Panc1 (cell line): ENCODE measurements at regions not wholly inside any gene's neighbourhood (a gene's known extent, or its start where the extent isn't known, plus 50 kb on each side); places are given as distances from the start of the nearest gene placed in this dataset.

ENCODE experiments used
- ATAC-seq: fragments of 200-7000 bp; cut with Tn5 transposase; 2 replicates; pipeline ENCODE4 v1.9.1; 2020; ENCODE audit warnings: mild to moderate bottlenecking, moderate library complexity
- BruUV-seq: library from RNA; stranded (reverse); fragments of 400-500 nt; replicated peaks from 2 replicates; lab custom pipeline; 2021; lab: Mats Ljungman, UMichigan
- CTCF ChIA-PET: fragments of 300-600 bp; sonication (Branson Sonifier 250); formaldehyde crosslinking; loops from one replicate; lab custom pipeline; 2022; ENCODE audit warnings: antibody characterized with exemption; lab: Charles Lee
- POLR2A ChIA-PET: fragments of 300-600 bp; sonication (Branson Sonifier 250); formaldehyde crosslinking; loops from one replicate; lab custom pipeline; 2022; ENCODE audit warnings: antibody characterized with exemption; lab: Charles Lee
- DNase-seq: peaks from one replicate; pipeline ENCODE4 v3.0.0-alpha.2; 2010; ENCODE audit warnings: low read depth, low spot score
- H3K27ac ChIP-seq: 2 replicates; pipeline ENCODE4 v1.5.1; 2011; ENCODE audit warnings: mild to moderate bottlenecking, low read length, inconsistent platforms
- H3K27me3 ChIP-seq: fragments of 200-500 bp; sonication (Bioruptor generic); 2 replicates; pipeline ENCODE4 v1.6.0; 2014; ENCODE audit warnings: low read length, inconsistent platforms; ENCODE audit not compliant: control insufficient read depth, insufficient read depth
- H3K36me3 ChIP-seq: fragments of 200-500 bp; sonication (Bioruptor generic); 2 replicates; pipeline ENCODE4 v1.5.1; 2014; ENCODE audit warnings: inconsistent platforms, mild to moderate bottlenecking, low read length, moderate library complexity; ENCODE audit not compliant: control insufficient read depth, insufficient read depth
- H3K4me1 ChIP-seq: 2 replicates; pipeline ENCODE4 v1.5.1; 2011; ENCODE audit warnings: inconsistent platforms, mild to moderate bottlenecking, low read length, moderate library complexity; ENCODE audit not compliant: control insufficient read depth, insufficient read depth
- H3K4me3 ChIP-seq, 2 experiments: 2 replicates each; pipeline ENCODE4 v1.5.1; 2011 to 2012; ENCODE audit warnings: low read depth in 2 of 2, low read length in 2 of 2, mild to moderate bottlenecking in 2 of 2, inconsistent platforms in 1 of 2, moderate library complexity in 1 of 2
- H3K9me3 ChIP-seq: fragments of 200-500 bp; sonication (Bioruptor generic); 2 replicates; pipeline ENCODE4 v1.5.1; 2014; ENCODE audit warnings: low read depth, mild to moderate bottlenecking, inconsistent platforms, low read length, moderate library complexity; ENCODE audit not compliant: control insufficient read depth, insufficient read depth
- CTCF ChIP-seq: fragments of 450-650 bp; IDR thresholded peaks from 2 replicates; pipeline ENCODE4 v1.5.1; 2017; ENCODE audit warnings: mild to moderate bottlenecking
- POLR2AphosphoS5 ChIP-seq: IDR thresholded peaks from 2 replicates; pipeline ENCODE4 v1.6.1; 2012; ENCODE audit warnings: mild to moderate bottlenecking, low read depth, low read length, moderate library complexity
- REST ChIP-seq, 2 experiments: IDR thresholded peaks; 2 replicates each; pipeline ENCODE4 v1.6.1; 2011 to 2012; ENCODE audit warnings: low read depth in 2 of 2, control low read depth in 1 of 2, low read length in 1 of 2, mild to moderate bottlenecking in 1 of 2, moderate library complexity in 1 of 2; ENCODE audit not compliant: insufficient read depth in 1 of 2
- SIN3A ChIP-seq: IDR thresholded peaks from 2 replicates; pipeline ENCODE4 v1.6.1; 2012; ENCODE audit warnings: low read depth, mild to moderate bottlenecking, low read length, moderate library complexity, borderline replicate concordance; ENCODE audit not compliant: insufficient read depth
- TCF7L2 ChIP-seq: IDR thresholded peaks from 2 replicates; pipeline ENCODE4 v1.6.1; 2011; ENCODE audit warnings: mild to moderate bottlenecking, low read depth, low read length, inconsistent platforms
- in situ Hi-C: cut with HindIII; loops from 2 replicates; pipeline ENCODE4 v1.10.0; 2016; ENCODE audit warnings: low sequenced_read_pairs, low pct_unique_long_range_greater_than_20kb
- intact Hi-C: fragments of 100-400 bp; cut with micrococcal nuclease; formaldehyde crosslinking; loops from one replicate; pipeline ENCODE4 v1.10.0; 2022; ENCODE audit not compliant: unreplicated experiment

- Histone ChIP-seq H3K4me1 (peaks cover 2% of the 10 kb centered on the region; the same call in 1 of the 2 replicates), H3K36me3 (no peaks in the 10 kb centered on the region), H3K4me3 (no peak overlapping the region), H3K27me3 (no peaks in the 10 kb centered on the region), H3K27ac (no peak overlapping the region), H3K9me3 (no peaks in the 10 kb centered on the region)
- ChIA-PET CTCF (no interaction called here), POLR2A (interaction anchor here (0.6 kb wide), 1 partner anchor 38 kb away, joined by 14 read pairs; no protein-coding TSS in a partner anchor)
- ATAC-seq, result no peak
- BruUV-seq, result no TSS peak
- intact Hi-C loops (no loop called here), in situ Hi-C loops (no loop called here)
- TF ChIP-seq POLR2AphosphoS5, result no peak
- TF ChIP-seq CTCF, result no peak
- no peak for TF ChIP-seq SIN3A
- no peak for TF ChIP-seq REST (IDR thresholded peaks at IDR 0.05; ENCODE audit: insufficient read depth in 1 of 2, low read depth in 2 of 2, low read length in 1 of 2)
- no peak for TF ChIP-seq TCF7L2
- no peak for DNase-seq
Observed at GRCh38 chr7:92910976-92911375, 74.6 kb upstream of the CDK6 start.

GRCh38 chr7:92909686-92910475 lies 73.5 kb upstream of the CDK6 start:
- no peaks in the 10 kb centered on the region for H3K9me3 ChIP-seq
- ATAC-seq (no peak), DNase-seq (no peak)
- no peaks in the 10 kb centered on the region for H3K36me3 ChIP-seq
- in situ Hi-C loops, result no loop called here
- ChIA-PET POLR2A (no interaction called here), CTCF (no interaction called here)
- H3K27me3 ChIP-seq, result no peaks in the 10 kb centered on the region
- TF ChIP-seq CTCF (no peak), SIN3A (no peak), POLR2AphosphoS5 (no peak), REST (IDR thresholded peaks at IDR 0.05; ENCODE audit: insufficient read depth in 1 of 2, low read depth in 2 of 2, low read length in 1 of 2) (no peak), TCF7L2 (no peak)
- no peaks in the 10 kb centered on the region for H3K4me1 ChIP-seq
- intact Hi-C loops, result no loop called here
- H3K4me3 ChIP-seq, result no peak overlapping the region
- BruUV-seq, result no TSS peak
- H3K27ac ChIP-seq, result no peak overlapping the region
